Keratinocyte (primary cell): ENCODE measurements at regions not wholly inside any gene's neighbourhood (a gene's known extent, or its start where the extent isn't known, plus 50 kb on each side); places are given as distances from the start of the nearest gene placed in this dataset.
A peak's percentile ranks its signal among the peaks of the same experiment; 100 is the strongest.

Source experiments
- DNase-seq: peaks from one replicate; pipeline ENCODE4 v3.0.0-alpha.2; 2011; ENCODE audit warnings: low read depth, missing footprints, low spot score
- FAIRE-seq: peaks from 2 replicates; lab custom pipeline; 2011; peaks lifted over from hg19 to GRCh38; lab: Jason Lieb, UNC
- H2AFZ ChIP-seq: 2 replicates; pipeline ENCODE4 v1.6.0; 2012; ENCODE audit warnings: low read length, control low read depth, inconsistent platforms; ENCODE audit not compliant: control insufficient read depth
- H3K27ac ChIP-seq: 2 replicates; pipeline ENCODE4 v1.5.1; 2011; ENCODE audit warnings: low read length; ENCODE audit not compliant: control insufficient read depth, insufficient read depth
- H3K27me3 ChIP-seq: 3 replicates; pipeline ENCODE4 v1.6.0; 2011; ENCODE audit warnings: low read length; ENCODE audit not compliant: control insufficient read depth, insufficient read depth; ENCODE audit errors: extremely low read depth
- H3K36me3 ChIP-seq, 2 experiments: 2 replicates in 1 of 2; 3 replicates in 1 of 2; pipeline ENCODE4 v1.5.1; 2011; ENCODE audit warnings: low read length in 2 of 2, mild to moderate bottlenecking in 1 of 2; ENCODE audit not compliant: control insufficient read depth in 2 of 2, insufficient read depth in 2 of 2; ENCODE audit errors: extremely low read depth in 1 of 2
- H3K4me1 ChIP-seq: 3 replicates; pipeline ENCODE4 v1.5.1; 2011; ENCODE audit warnings: low read length; ENCODE audit not compliant: control insufficient read depth, insufficient read depth; ENCODE audit errors: extremely low read depth
- H3K4me2 ChIP-seq: 3 replicates; pipeline ENCODE4 v1.6.0; 2011; ENCODE audit warnings: low read depth, low read length; ENCODE audit not compliant: control insufficient read depth, insufficient read depth; ENCODE audit errors: extremely low read depth
- H3K4me3 ChIP-seq, 3 experiments: fragments of 200-600 bp in 1 of 3; sonication (generic) in 1 of 3; 2 replicates in 2 of 3; 3 replicates in 1 of 3; pipeline ENCODE4 v1.5.1; 2011 to 2016; ENCODE audit warnings: low read length in 3 of 3, mild to moderate bottlenecking in 3 of 3, control low read depth in 2 of 3, inconsistent platforms in 1 of 3, low read depth in 1 of 3, mixed read lengths in 1 of 3, mixed run types in 1 of 3, moderate library complexity in 1 of 3; ENCODE audit not compliant: control insufficient read depth in 2 of 3, insufficient read depth in 2 of 3; ENCODE audit errors: extremely low read depth in 1 of 3
- H3K79me2 ChIP-seq: 2 replicates; pipeline ENCODE4 v1.6.0; 2012; ENCODE audit warnings: low read length; ENCODE audit not compliant: control insufficient read depth, insufficient read depth
- H3K9ac ChIP-seq: 3 replicates; pipeline ENCODE4 v1.6.0; 2011; ENCODE audit warnings: low read length; ENCODE audit not compliant: control insufficient read depth, insufficient read depth; ENCODE audit errors: extremely low read depth
- H3K9me1 ChIP-seq: 3 replicates; pipeline ENCODE4 v1.6.0; 2011; ENCODE audit warnings: low read length; ENCODE audit not compliant: control insufficient read depth, insufficient read depth; ENCODE audit errors: extremely low read depth
- H3K9me3 ChIP-seq: 2 replicates; pipeline ENCODE4 v1.5.1; 2012; ENCODE audit warnings: low read depth, low read length; ENCODE audit not compliant: control insufficient read depth
- H4K20me1 ChIP-seq: 3 replicates; pipeline ENCODE4 v1.6.0; 2011; ENCODE audit warnings: low read length; ENCODE audit not compliant: control insufficient read depth, insufficient read depth; ENCODE audit errors: extremely low read depth
- EZH2 ChIP-seq: IDR thresholded peaks from one replicate; pipeline ENCODE4 v1.6.1; 2012; ENCODE audit warnings: inconsistent platforms, mild to moderate bottlenecking, low read length, moderate library complexity
- dilution Hi-C: fragments of 300-500 bp; cut with MboI; formaldehyde crosslinking; loops from one replicate; pipeline ENCODE4 v1.7.0; 2020; ENCODE audit warnings: low sequenced_read_pairs; ENCODE audit not compliant: extremely low pct_ligation_motif_present
- TF ChIP-seq, protein P1 (sequence below), 3 experiments: IDR thresholded peaks in 1 of 3; conservative IDR thresholded peaks in 1 of 3; optimal IDR thresholded peaks in 1 of 3; 2 replicates in 2 of 3; 3 replicates in 1 of 3; pipeline versions ENCODE3 to v1.5.1; 2011; ENCODE audit warnings: low read length in 3 of 3, mild to moderate bottlenecking in 3 of 3, moderate library complexity in 2 of 3, control low read depth in 1 of 3, inconsistent platforms in 1 of 3; ENCODE audit not compliant: insufficient read depth in 2 of 3; ENCODE audit errors: extremely low read depth in 1 of 3

DNA sequence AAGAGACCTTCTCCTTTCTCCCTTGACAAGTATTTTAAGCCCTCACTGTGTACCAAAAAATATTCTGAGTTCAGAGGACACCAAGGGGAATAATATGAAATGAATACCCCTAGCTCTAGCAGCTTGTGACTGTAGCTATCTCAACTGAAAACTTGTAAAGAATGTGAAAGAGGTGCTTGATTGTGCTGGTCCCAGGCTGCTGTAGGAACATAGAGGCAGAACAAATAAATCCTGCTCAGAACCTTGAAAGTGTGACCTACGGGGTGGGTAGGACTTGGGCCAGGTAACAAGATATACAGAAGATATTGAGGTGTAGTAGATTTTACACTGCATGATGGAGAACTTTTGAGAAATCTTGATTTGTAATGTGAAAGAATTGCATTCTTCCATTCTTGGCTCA, 606.8 kb downstream of the TOX3 start:
- no peaks in the 10 kb centered on the region for H3K36me3 ChIP-seq
- FAIRE-seq = no peak

DNA sequence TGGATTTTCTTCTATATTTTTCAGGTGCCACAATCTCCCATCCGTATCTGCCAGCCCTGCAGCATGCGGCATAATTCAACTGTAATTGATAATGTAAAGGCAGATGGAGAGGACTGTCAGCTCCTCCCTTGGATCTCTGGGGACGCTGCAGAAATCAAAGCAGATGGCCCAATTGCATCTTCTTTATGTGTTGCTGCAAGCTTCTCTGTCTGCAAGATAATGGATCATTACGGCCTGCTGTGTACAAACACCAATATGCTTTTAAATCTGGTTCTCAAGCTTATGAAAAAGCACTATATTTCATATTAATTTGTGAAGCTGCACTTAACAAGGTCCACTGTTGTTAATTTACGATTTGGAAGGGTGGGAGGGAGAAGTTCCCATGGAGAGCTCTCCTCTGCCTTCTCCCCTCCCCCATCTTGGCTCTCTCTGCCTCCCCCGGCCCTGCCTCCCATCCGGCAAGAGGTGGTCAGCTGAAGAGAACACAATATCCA, 607.5 kb downstream of the TOX3 start:
- no peak overlapping the region for H3K4me3 ChIP-seq
- no peaks in the 10 kb centered on the region for H3K36me3 ChIP-seq
- no peak for FAIRE-seq
- H3K9ac ChIP-seq = no peak overlapping the region
- peaks cover 11% of the 10 kb centered on the region for H3K4me1 ChIP-seq
- H3K4me2 ChIP-seq = peak overlapping the region; percentile 41
- H4K20me1 ChIP-seq = no peaks in the 10 kb centered on the region
- no peak overlapping the region for H2AFZ ChIP-seq
- no peaks in the 10 kb centered on the region for H3K9me3 ChIP-seq
- DNase-seq = no peak
- H3K9me1 ChIP-seq = no peaks in the 10 kb centered on the region
- no peaks in the 10 kb centered on the region for H3K27me3 ChIP-seq
- TF ChIP-seq, protein P1, sequence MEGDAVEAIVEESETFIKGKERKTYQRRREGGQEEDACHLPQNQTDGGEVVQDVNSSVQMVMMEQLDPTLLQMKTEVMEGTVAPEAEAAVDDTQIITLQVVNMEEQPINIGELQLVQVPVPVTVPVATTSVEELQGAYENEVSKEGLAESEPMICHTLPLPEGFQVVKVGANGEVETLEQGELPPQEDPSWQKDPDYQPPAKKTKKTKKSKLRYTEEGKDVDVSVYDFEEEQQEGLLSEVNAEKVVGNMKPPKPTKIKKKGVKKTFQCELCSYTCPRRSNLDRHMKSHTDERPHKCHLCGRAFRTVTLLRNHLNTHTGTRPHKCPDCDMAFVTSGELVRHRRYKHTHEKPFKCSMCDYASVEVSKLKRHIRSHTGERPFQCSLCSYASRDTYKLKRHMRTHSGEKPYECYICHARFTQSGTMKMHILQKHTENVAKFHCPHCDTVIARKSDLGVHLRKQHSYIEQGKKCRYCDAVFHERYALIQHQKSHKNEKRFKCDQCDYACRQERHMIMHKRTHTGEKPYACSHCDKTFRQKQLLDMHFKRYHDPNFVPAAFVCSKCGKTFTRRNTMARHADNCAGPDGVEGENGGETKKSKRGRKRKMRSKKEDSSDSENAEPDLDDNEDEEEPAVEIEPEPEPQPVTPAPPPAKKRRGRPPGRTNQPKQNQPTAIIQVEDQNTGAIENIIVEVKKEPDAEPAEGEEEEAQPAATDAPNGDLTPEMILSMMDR (optimal IDR thresholded peaks at IDR 0.05 in 1 of 3, IDR thresholded peaks at IDR 0.05 in 1 of 3, conservative IDR thresholded peaks at IDR 0.05 in 1 of 3; ENCODE audit: extremely low read depth in 1 of 3, insufficient read depth in 2 of 3, low read length in 3 of 3) = no peak
- no peak for TF ChIP-seq EZH2
- dilution Hi-C loops = no loop called here
- H3K27ac ChIP-seq = no peak overlapping the region
- no peaks in the 10 kb centered on the region for H3K79me2 ChIP-seq

More for the DNA sequence above, 606.8 kb downstream of the TOX3 start:
- H2AFZ ChIP-seq = no peak overlapping the region
- no peak overlapping the region for H3K9ac ChIP-seq
- DNase-seq = no peak
- no peak overlapping the region for H3K4me2 ChIP-seq
- H3K9me3 ChIP-seq = no peaks in the 10 kb centered on the region
- no peak overlapping the region for H3K27ac ChIP-seq
- no peak overlapping the region for H3K4me3 ChIP-seq
- H4K20me1 ChIP-seq = no peaks in the 10 kb centered on the region
- no peak for TF ChIP-seq EZH2
- TF ChIP-seq, protein P1 (optimal IDR thresholded peaks at IDR 0.05 in 1 of 3, IDR thresholded peaks at IDR 0.05 in 1 of 3, conservative IDR thresholded peaks at IDR 0.05 in 1 of 3; ENCODE audit: extremely low read depth in 1 of 3, insufficient read depth in 2 of 3, low read length in 3 of 3) = no peak
- no peaks in the 10 kb centered on the region for H3K79me2 ChIP-seq
- no peaks in the 10 kb centered on the region for H3K27me3 ChIP-seq
- no peaks in the 10 kb centered on the region for H3K9me1 ChIP-seq
- H3K4me1 ChIP-seq = peaks cover 11% of the 10 kb centered on the region
- dilution Hi-C loops = no loop called here
